SK-N-SH treated with all-trans-retinoic acid at 6 μM for 48 hours (cell line): ENCODE measurements at regions not wholly inside any gene's neighbourhood (a gene's known extent, or its start where the extent isn't known, plus 50 kb on each side); places are given as distances from the start of the nearest gene placed in this dataset.

Experiments
- ATAC-seq: fragments of 200-7000 bp; cut with Tn5 transposase; 3 replicates; pipeline ENCODE4 v1.9.1; 2020; ENCODE audit warnings: mild to moderate bottlenecking, moderate library complexity
- ZC3H10 ChIP-seq: fragments of 250-450 bp; sonication (Bioruptor Pico); IDR thresholded peaks from 2 replicates; pipeline ENCODE4 v1.5.1; 2021; ENCODE audit warnings: mild to moderate bottlenecking, moderate library complexity
- ZNF70 ChIP-seq: fragments of 450-650 bp; formaldehyde crosslinking; IDR thresholded peaks from 2 replicates; pipeline ENCODE4 v1.5.0; 2020; ENCODE audit warnings: mild to moderate bottlenecking, moderate library complexity
- ZNF8 ChIP-seq: fragments of 450-650 bp; formaldehyde crosslinking; IDR thresholded peaks from 2 replicates; pipeline ENCODE4 v1.5.0; 2020; ENCODE audit warnings: mild to moderate bottlenecking, moderate library complexity

DNA sequence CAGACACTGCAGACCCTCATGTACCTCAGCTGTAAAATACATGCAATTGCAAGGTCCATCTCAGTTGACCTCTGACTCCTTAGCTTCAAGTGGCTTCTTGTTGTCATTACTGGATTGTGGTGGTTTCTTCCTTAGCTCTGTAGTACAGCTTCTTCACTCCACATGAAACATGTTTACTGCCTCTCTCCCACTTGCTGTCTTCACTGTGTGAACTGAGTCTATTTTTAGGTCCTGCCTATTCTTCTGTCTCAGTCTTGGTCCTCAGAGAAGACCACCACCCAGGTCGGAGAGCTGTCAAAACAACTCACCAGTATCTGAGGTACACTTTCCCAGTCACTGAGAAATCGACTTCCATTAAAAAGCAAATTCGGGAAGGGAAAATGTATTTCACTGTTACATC is 50.2 kb upstream of the EYA4 start:
- no peak for ATAC-seq
- TF ChIP-seq ZC3H10: no peak
- TF ChIP-seq ZNF70 (CRISPR knock-in tag): no peak
- TF ChIP-seq, all 23 proteins: peak for 0

DNA sequence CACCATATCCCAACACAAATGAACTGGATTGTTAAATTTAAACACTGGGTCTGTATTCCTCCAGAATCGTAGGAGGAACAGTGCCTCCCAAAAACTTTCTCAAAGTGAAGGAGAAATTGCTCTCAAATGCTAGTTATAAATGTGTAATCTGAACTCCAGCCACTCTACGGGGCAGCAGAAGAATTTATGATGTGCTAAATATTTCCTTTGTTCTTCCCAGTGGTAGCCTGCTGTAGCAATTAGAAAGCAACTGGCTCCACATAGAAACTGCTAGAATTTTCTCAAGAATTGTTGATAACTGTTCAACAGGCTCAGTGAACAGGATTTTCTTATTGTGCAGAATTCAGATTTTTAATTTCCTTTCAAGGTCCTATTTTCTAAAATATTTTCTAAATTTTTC is 49.8 kb upstream of the EYA4 start:
- ATAC-seq: no peak
- no peak for TF ChIP-seq ZNF8 (CRISPR knock-in tag)
